ENCODE measurements at regions not wholly inside any gene's neighbourhood (a gene's known extent, or its start where the extent isn't known, plus 50 kb on each side); places are given as distances from the start of the nearest gene placed in this dataset.

DNA sequence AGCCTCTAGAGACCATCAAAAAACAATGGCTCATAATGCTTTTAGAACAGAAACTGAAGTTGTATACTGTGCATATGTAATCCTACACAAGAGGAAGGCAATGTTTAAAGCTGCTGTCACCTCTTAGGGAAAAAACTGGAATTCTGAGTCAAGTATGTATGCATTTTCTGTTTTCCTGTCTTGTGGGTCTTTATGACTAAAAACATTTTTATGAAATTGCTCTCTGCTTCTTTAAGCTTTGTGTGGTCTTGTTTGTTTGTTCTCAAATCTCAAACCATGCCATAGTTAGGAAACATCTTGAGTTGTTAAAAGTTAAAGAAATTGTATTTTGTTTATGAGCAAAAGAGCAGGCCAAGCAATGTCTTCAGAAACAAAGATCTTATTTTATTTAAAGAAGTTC lies 80.9 kb upstream of the SOX2 start:
- TF ChIP-seq, protein P1, sequence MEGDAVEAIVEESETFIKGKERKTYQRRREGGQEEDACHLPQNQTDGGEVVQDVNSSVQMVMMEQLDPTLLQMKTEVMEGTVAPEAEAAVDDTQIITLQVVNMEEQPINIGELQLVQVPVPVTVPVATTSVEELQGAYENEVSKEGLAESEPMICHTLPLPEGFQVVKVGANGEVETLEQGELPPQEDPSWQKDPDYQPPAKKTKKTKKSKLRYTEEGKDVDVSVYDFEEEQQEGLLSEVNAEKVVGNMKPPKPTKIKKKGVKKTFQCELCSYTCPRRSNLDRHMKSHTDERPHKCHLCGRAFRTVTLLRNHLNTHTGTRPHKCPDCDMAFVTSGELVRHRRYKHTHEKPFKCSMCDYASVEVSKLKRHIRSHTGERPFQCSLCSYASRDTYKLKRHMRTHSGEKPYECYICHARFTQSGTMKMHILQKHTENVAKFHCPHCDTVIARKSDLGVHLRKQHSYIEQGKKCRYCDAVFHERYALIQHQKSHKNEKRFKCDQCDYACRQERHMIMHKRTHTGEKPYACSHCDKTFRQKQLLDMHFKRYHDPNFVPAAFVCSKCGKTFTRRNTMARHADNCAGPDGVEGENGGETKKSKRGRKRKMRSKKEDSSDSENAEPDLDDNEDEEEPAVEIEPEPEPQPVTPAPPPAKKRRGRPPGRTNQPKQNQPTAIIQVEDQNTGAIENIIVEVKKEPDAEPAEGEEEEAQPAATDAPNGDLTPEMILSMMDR (IDR thresholded peaks at IDR 0.05) = no peak
- no peak for TF ChIP-seq POLR2A (IDR thresholded peaks at IDR 0.05)

Data from body of pancreas (tissue), 4 donors.